ENCODE measurements at regions not wholly inside any gene's neighbourhood (a gene's known extent, or its start where the extent isn't known, plus 50 kb on each side); places are given as distances from the start of the nearest gene placed in this dataset.

- TF ChIP-seq CTCF (IDR thresholded peaks at IDR 0.05; ENCODE audit: unreplicated experiment): no peak
- H3K9me3 Mint-ChIP-seq (ENCODE audit: unreplicated experiment): no peaks in the 10 kb centered on the region
- DNase-seq (ENCODE audit: low spot score): no peak
- H3K4me3 Mint-ChIP-seq (ENCODE audit: unreplicated experiment): no peak overlapping the region
- no peak overlapping the region for H3K27ac Mint-ChIP-seq (ENCODE audit: unreplicated experiment)
- no peaks in the 10 kb centered on the region for H3K27me3 Mint-ChIP-seq (ENCODE audit: unreplicated experiment)
- no peaks in the 10 kb centered on the region for H3K36me3 Mint-ChIP-seq (ENCODE audit: low read depth, unreplicated experiment)
- H3K4me1 Mint-ChIP-seq (ENCODE audit: unreplicated experiment): peaks cover 6% of the 10 kb centered on the region
These were observed 400.2 kb upstream of the NPVF start for GRCh38 chr7:25628446-25628845.

- Mint-ChIP-seq H3K9me3 (ENCODE audit: unreplicated experiment) (no peaks in the 10 kb centered on the region), H3K27me3 (ENCODE audit: unreplicated experiment) (no peaks in the 10 kb centered on the region), H3K4me1 (ENCODE audit: unreplicated experiment) (peaks cover 6% of the 10 kb centered on the region), H3K36me3 (ENCODE audit: low read depth, unreplicated experiment) (no peaks in the 10 kb centered on the region), H3K4me3 (ENCODE audit: unreplicated experiment) (no peak overlapping the region), H3K27ac (ENCODE audit: unreplicated experiment) (no peak overlapping the region)
- no peak for TF ChIP-seq CTCF (IDR thresholded peaks at IDR 0.05; ENCODE audit: unreplicated experiment)
- no peak for DNase-seq (ENCODE audit: low spot score)
These were observed 404.3 kb upstream of the NPVF start for GRCh38 chr7:25632616-25633015.

GRCh38 chr7:25633426-25634036 lies 405.2 kb upstream of the NPVF start:
- Mint-ChIP-seq H3K4me3 (ENCODE audit: unreplicated experiment) (no peak overlapping the region), H3K4me1 (ENCODE audit: unreplicated experiment) (peaks cover 13% of the 10 kb centered on the region), H3K9me3 (ENCODE audit: unreplicated experiment) (no peaks in the 10 kb centered on the region), H3K27me3 (ENCODE audit: unreplicated experiment) (no peaks in the 10 kb centered on the region), H3K36me3 (ENCODE audit: low read depth, unreplicated experiment) (no peaks in the 10 kb centered on the region), H3K27ac (ENCODE audit: unreplicated experiment) (no peak overlapping the region)
- no peak for TF ChIP-seq CTCF (IDR thresholded peaks at IDR 0.05; ENCODE audit: unreplicated experiment)
- DNase-seq (ENCODE audit: low spot score): no peak

GRCh38 chr7:25636168-25636567 lies 407.9 kb upstream of the NPVF start:
- TF ChIP-seq CTCF (IDR thresholded peaks at IDR 0.05; ENCODE audit: unreplicated experiment): no peak
- no peak overlapping the region for H3K27ac Mint-ChIP-seq (ENCODE audit: unreplicated experiment)
- no peaks in the 10 kb centered on the region for H3K9me3 Mint-ChIP-seq (ENCODE audit: unreplicated experiment)
- H3K4me1 Mint-ChIP-seq (ENCODE audit: unreplicated experiment): peaks cover 14% of the 10 kb centered on the region
- H3K27me3 Mint-ChIP-seq (ENCODE audit: unreplicated experiment): no peaks in the 10 kb centered on the region
- no peaks in the 10 kb centered on the region for H3K36me3 Mint-ChIP-seq (ENCODE audit: low read depth, unreplicated experiment)
- no peak for DNase-seq (ENCODE audit: low spot score)
- H3K4me3 Mint-ChIP-seq (ENCODE audit: unreplicated experiment): no peak overlapping the region

- no peak overlapping the region for H3K27ac Mint-ChIP-seq (ENCODE audit: unreplicated experiment)
- H3K27me3 Mint-ChIP-seq (ENCODE audit: unreplicated experiment): no peaks in the 10 kb centered on the region
- H3K4me3 Mint-ChIP-seq (ENCODE audit: unreplicated experiment): no peak overlapping the region
- peaks cover 14% of the 10 kb centered on the region for H3K4me1 Mint-ChIP-seq (ENCODE audit: unreplicated experiment)
- no peak for DNase-seq (ENCODE audit: low spot score)
- H3K36me3 Mint-ChIP-seq (ENCODE audit: low read depth, unreplicated experiment): no peaks in the 10 kb centered on the region
- no peaks in the 10 kb centered on the region for H3K9me3 Mint-ChIP-seq (ENCODE audit: unreplicated experiment)
- TF ChIP-seq CTCF (IDR thresholded peaks at IDR 0.05; ENCODE audit: unreplicated experiment): no peak
These were observed 408.6 kb upstream of the NPVF start for GRCh38 chr7:25636871-25637283.
